PC-9 (cell line): ENCODE measurements at regions not wholly inside any gene's neighbourhood (a gene's known extent, or its start where the extent isn't known, plus 50 kb on each side); places are given as distances from the start of the nearest gene placed in this dataset.

Source experiments
- CTCF ChIP-seq: fragments of 200-600 bp; sonication (generic); conservative IDR thresholded peaks from 2 replicates; pipeline ENCODE4 v1.6.1; 2017; ENCODE audit warnings: mixed run types, antibody characterized with exemption, mild to moderate bottlenecking, moderate library complexity
- EZH2 ChIP-seq: fragments of 200-600 bp; sonication (generic); IDR thresholded peaks from 2 replicates; pipeline ENCODE4 v1.8.0; 2017; ENCODE audit warnings: antibody characterized with exemption, low read depth

DNA sequence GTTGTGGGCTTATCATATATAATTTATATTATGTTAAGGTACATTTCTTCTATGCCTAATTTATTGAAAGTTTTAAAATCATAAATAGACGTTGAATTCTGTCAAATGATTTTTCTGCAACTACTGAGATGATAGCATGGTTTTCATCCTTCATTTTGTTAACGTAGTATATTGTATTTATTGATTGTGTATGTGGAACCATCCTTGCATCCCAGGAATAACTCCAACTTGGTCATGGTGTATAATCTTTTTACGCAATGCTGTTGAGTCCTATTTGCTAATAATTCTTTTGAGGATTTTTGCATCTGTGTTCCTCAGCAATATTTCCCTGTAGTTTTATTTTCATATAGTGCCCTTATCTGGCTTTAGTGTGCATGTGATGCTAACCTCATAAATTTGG is 152.7 kb downstream of the ADCYAP1 start:
- TF ChIP-seq CTCF (no peak), EZH2 (no peak)
